ENCODE measurements at regions not wholly inside any gene's neighbourhood (a gene's known extent, or its start where the extent isn't known, plus 50 kb on each side); places are given as distances from the start of the nearest gene placed in this dataset.

GRCh38 chr1:166221316-166221715 lies 54.5 kb upstream of the FAM78B start:
- no peaks in the 10 kb centered on the region for H3K27me3 ChIP-seq (ENCODE audit: low read depth, low read length)
- H3K27ac ChIP-seq (ENCODE audit: low read length) = no peak overlapping the region
- H3K4me3 ChIP-seq (ENCODE audit: low read depth in 1 of 2, low read length in 2 of 2) = no peak overlapping the region
- no peaks in the 10 kb centered on the region for H3K4me1 ChIP-seq (ENCODE audit: control insufficient read depth in 1 of 2, insufficient read depth in 2 of 2, low read length in 2 of 2)
- H3K9me3 ChIP-seq (ENCODE audit: control insufficient read depth in 1 of 2, low read length in 2 of 2) = peaks cover 0 to 16% of the 10 kb centered on the region in 2 donors
- H3K36me3 ChIP-seq (ENCODE audit: control insufficient read depth in 1 of 2, insufficient read depth in 2 of 2, low read length in 2 of 2) = no peaks in the 10 kb centered on the region

GRCh38 chr1:166233750-166234366 lies 67.1 kb upstream of the FAM78B start:
- H3K27me3 ChIP-seq (ENCODE audit: low read depth, low read length) = no peaks in the 10 kb centered on the region
- no peaks in the 10 kb centered on the region for H3K36me3 ChIP-seq (ENCODE audit: control insufficient read depth in 1 of 2, insufficient read depth in 2 of 2, low read length in 2 of 2)
- H3K4me3 ChIP-seq (ENCODE audit: low read depth in 1 of 2, low read length in 2 of 2) = no peak overlapping the region
- no peaks in the 10 kb centered on the region for H3K4me1 ChIP-seq (ENCODE audit: control insufficient read depth in 1 of 2, insufficient read depth in 2 of 2, low read length in 2 of 2)
- no peak overlapping the region for H3K27ac ChIP-seq (ENCODE audit: low read length)
- peaks cover 0 to 14% of the 10 kb centered on the region in 2 donors for H3K9me3 ChIP-seq (ENCODE audit: control insufficient read depth in 1 of 2, low read length in 2 of 2)

- H3K36me3 ChIP-seq (ENCODE audit: control insufficient read depth in 1 of 2, insufficient read depth in 2 of 2, low read length in 2 of 2) = no peaks in the 10 kb centered on the region
- H3K27me3 ChIP-seq (ENCODE audit: low read depth, low read length) = no peaks in the 10 kb centered on the region
- H3K4me1 ChIP-seq (ENCODE audit: control insufficient read depth in 1 of 2, insufficient read depth in 2 of 2, low read length in 2 of 2) = no peaks in the 10 kb centered on the region
- no peak overlapping the region for H3K4me3 ChIP-seq (ENCODE audit: low read depth in 1 of 2, low read length in 2 of 2)
- H3K27ac ChIP-seq (ENCODE audit: low read length) = no peak overlapping the region
- peaks cover 0 to 14% of the 10 kb centered on the region in 2 donors for H3K9me3 ChIP-seq (ENCODE audit: control insufficient read depth in 1 of 2, low read length in 2 of 2)
Observed at GRCh38 chr1:166235728-166236127, 68.9 kb upstream of the FAM78B start.

- Histone ChIP-seq H3K4me3 (ENCODE audit: low read depth in 1 of 2, low read length in 2 of 2) (no peak overlapping the region), H3K36me3 (ENCODE audit: control insufficient read depth in 1 of 2, insufficient read depth in 2 of 2, low read length in 2 of 2) (no peaks in the 10 kb centered on the region), H3K27ac (ENCODE audit: low read length) (no peak overlapping the region)
Observed at GRCh38 chr1:166237675-166238074, 70.9 kb upstream of the FAM78B start.

GRCh38 chr1:166253076-166253779 lies 86.4 kb upstream of the FAM78B start:
- Histone ChIP-seq H3K36me3 (ENCODE audit: control insufficient read depth in 1 of 2, insufficient read depth in 2 of 2, low read length in 2 of 2) (no peaks in the 10 kb centered on the region), H3K27ac (ENCODE audit: low read length) (no peak overlapping the region), H3K27me3 (ENCODE audit: low read depth, low read length) (no peaks in the 10 kb centered on the region)

More at GRCh38 chr1:166237675-166238074, 70.9 kb upstream of the FAM78B start:
- Histone ChIP-seq H3K9me3 (ENCODE audit: control insufficient read depth in 1 of 2, low read length in 2 of 2) (peaks cover 0 to 9% of the 10 kb centered on the region in 2 donors), H3K4me1 (ENCODE audit: control insufficient read depth in 1 of 2, insufficient read depth in 2 of 2, low read length in 2 of 2) (no peaks in the 10 kb centered on the region), H3K27me3 (ENCODE audit: low read depth, low read length) (no peaks in the 10 kb centered on the region)

GRCh38 chr1:166258017-166258416 lies 91.2 kb upstream of the FAM78B start:
- Histone ChIP-seq H3K4me3 (ENCODE audit: low read depth in 1 of 2, low read length in 2 of 2) (no peak overlapping the region), H3K27me3 (ENCODE audit: low read depth, low read length) (no peaks in the 10 kb centered on the region), H3K27ac (ENCODE audit: low read length) (no peak overlapping the region), H3K9me3 (ENCODE audit: control insufficient read depth in 1 of 2, low read length in 2 of 2) (peaks cover 5 to 11% of the 10 kb centered on the region in 2 donors), H3K4me1 (ENCODE audit: control insufficient read depth in 1 of 2, insufficient read depth in 2 of 2, low read length in 2 of 2) (no peaks in the 10 kb centered on the region), H3K36me3 (ENCODE audit: control insufficient read depth in 1 of 2, insufficient read depth in 2 of 2, low read length in 2 of 2) (no peaks in the 10 kb centered on the region)

More at GRCh38 chr1:166253076-166253779, 86.4 kb upstream of the FAM78B start:
- Histone ChIP-seq H3K9me3 (ENCODE audit: control insufficient read depth in 1 of 2, low read length in 2 of 2) (peaks cover 5 to 17% of the 10 kb centered on the region in 2 donors), H3K4me3 (ENCODE audit: low read depth in 1 of 2, low read length in 2 of 2) (no peak overlapping the region), H3K4me1 (ENCODE audit: control insufficient read depth in 1 of 2, insufficient read depth in 2 of 2, low read length in 2 of 2) (no peaks in the 10 kb centered on the region)

DNA sequence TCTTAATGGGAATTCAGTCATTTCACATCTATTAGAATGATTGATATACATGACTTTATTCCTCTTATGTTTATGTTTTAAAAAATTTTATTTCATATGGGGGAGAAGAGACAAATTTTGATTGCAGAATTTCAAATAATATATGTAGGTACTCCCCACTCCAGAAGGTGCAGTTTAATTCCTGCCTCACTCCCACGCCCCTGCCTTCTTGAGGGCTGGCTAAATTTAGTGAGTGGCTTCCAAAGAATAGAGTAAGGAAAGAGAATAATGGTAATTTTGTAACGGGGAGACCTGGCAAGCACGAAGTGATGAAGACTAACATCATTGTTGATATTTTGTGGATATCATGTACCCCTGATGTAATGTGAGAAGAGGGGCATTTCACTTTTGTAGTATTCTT lies 94.7 kb upstream of the FAM78B start:
- no peaks in the 10 kb centered on the region for H3K27me3 ChIP-seq (ENCODE audit: low read depth, low read length)
- no peaks in the 10 kb centered on the region for H3K4me1 ChIP-seq (ENCODE audit: control insufficient read depth in 1 of 2, insufficient read depth in 2 of 2, low read length in 2 of 2)
- no peak overlapping the region for H3K4me3 ChIP-seq (ENCODE audit: low read depth in 1 of 2, low read length in 2 of 2)
- no peaks in the 10 kb centered on the region for H3K36me3 ChIP-seq (ENCODE audit: control insufficient read depth in 1 of 2, insufficient read depth in 2 of 2, low read length in 2 of 2)
- H3K9me3 ChIP-seq (ENCODE audit: control insufficient read depth in 1 of 2, low read length in 2 of 2) = peaks cover 0 to 5% of the 10 kb centered on the region in 2 donors
- H3K27ac ChIP-seq (ENCODE audit: low read length) = no peak overlapping the region

- H3K27ac ChIP-seq (ENCODE audit: low read length) = no peak overlapping the region
Observed at GRCh38 chr1:166270476-166271150, 103.8 kb upstream of the FAM78B start.

GRCh38 chr1:166271151-166271538 lies 104.3 kb upstream of the FAM78B start:
- Histone ChIP-seq H3K27me3 (ENCODE audit: low read depth, low read length) (no peaks in the 10 kb centered on the region), H3K4me3 (ENCODE audit: low read depth in 1 of 2, low read length in 2 of 2) (no peak overlapping the region), H3K9me3 (ENCODE audit: control insufficient read depth in 1 of 2, low read length in 2 of 2) (no peaks in the 10 kb centered on the region), H3K4me1 (ENCODE audit: control insufficient read depth in 1 of 2, insufficient read depth in 2 of 2, low read length in 2 of 2) (no peaks in the 10 kb centered on the region), H3K36me3 (ENCODE audit: control insufficient read depth in 1 of 2, insufficient read depth in 2 of 2, low read length in 2 of 2) (no peaks in the 10 kb centered on the region), H3K27ac (ENCODE audit: low read length) (no peak overlapping the region)

More at GRCh38 chr1:166270476-166271150, 103.8 kb upstream of the FAM78B start:
- Histone ChIP-seq H3K9me3 (ENCODE audit: control insufficient read depth in 1 of 2, low read length in 2 of 2) (no peaks in the 10 kb centered on the region), H3K4me1 (ENCODE audit: control insufficient read depth in 1 of 2, insufficient read depth in 2 of 2, low read length in 2 of 2) (no peaks in the 10 kb centered on the region), H3K4me3 (ENCODE audit: low read depth in 1 of 2, low read length in 2 of 2) (no peak overlapping the region), H3K27me3 (ENCODE audit: low read depth, low read length) (no peaks in the 10 kb centered on the region), H3K36me3 (ENCODE audit: control insufficient read depth in 1 of 2, insufficient read depth in 2 of 2, low read length in 2 of 2) (no peaks in the 10 kb centered on the region)

GRCh38 chr1:166272155-166272554 lies 105.4 kb upstream of the FAM78B start:
- no peaks in the 10 kb centered on the region for H3K4me1 ChIP-seq (ENCODE audit: control insufficient read depth in 1 of 2, insufficient read depth in 2 of 2, low read length in 2 of 2)
- no peaks in the 10 kb centered on the region for H3K27me3 ChIP-seq (ENCODE audit: low read depth, low read length)
- no peaks in the 10 kb centered on the region for H3K36me3 ChIP-seq (ENCODE audit: control insufficient read depth in 1 of 2, insufficient read depth in 2 of 2, low read length in 2 of 2)
- H3K27ac ChIP-seq (ENCODE audit: low read length) = no peak overlapping the region
- H3K9me3 ChIP-seq (ENCODE audit: control insufficient read depth in 1 of 2, low read length in 2 of 2) = no peaks in the 10 kb centered on the region
- H3K4me3 ChIP-seq (ENCODE audit: low read depth in 1 of 2, low read length in 2 of 2) = no peak overlapping the region

DNA sequence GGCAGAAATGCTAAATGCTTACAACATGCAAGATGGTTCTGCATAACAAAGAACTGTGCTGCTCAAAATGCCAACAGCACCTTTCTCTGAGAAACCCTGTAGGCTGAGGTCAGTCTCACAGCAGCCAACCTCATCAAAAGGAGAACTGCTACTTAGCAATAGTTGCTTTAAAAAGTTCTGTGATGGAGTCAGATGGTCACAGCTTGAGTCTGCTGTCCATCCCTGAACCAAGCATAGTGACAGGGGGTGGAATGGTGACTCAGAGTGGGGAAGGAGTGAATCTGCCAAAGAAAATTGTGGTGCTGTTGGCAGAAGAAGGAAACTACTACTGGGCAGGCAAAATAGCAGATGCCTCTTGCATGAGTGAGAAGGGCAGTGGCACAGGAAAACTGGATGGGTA lies 106.0 kb upstream of the FAM78B start:
- H3K9me3 ChIP-seq (ENCODE audit: control insufficient read depth in 1 of 2, low read length in 2 of 2) = no peaks in the 10 kb centered on the region
- H3K27ac ChIP-seq (ENCODE audit: low read length) = no peak overlapping the region

More for the DNA sequence above, 106.0 kb upstream of the FAM78B start:
- Histone ChIP-seq H3K4me1 (ENCODE audit: control insufficient read depth in 1 of 2, insufficient read depth in 2 of 2, low read length in 2 of 2) (no peaks in the 10 kb centered on the region), H3K4me3 (ENCODE audit: low read depth in 1 of 2, low read length in 2 of 2) (no peak overlapping the region), H3K36me3 (ENCODE audit: control insufficient read depth in 1 of 2, insufficient read depth in 2 of 2, low read length in 2 of 2) (no peaks in the 10 kb centered on the region), H3K27me3 (ENCODE audit: low read depth, low read length) (no peaks in the 10 kb centered on the region)

All from muscle layer of duodenum (tissue), 2 donors.